Natural killer cell (primary cell): ENCODE measurements at regions not wholly inside any gene's neighbourhood (a gene's known extent, or its start where the extent isn't known, plus 50 kb on each side); places are given as distances from the start of the nearest gene placed in this dataset.

ENCODE experiments used
- ATAC-seq, 3 donors: fragments of 150-1000 bp in 2 of 3; fragments of 200-7000 bp in 1 of 3; cut with Tn5 transposase; 1 replicate in 1 of 3; 2 replicates in 2 of 3; pipeline ENCODE4 v1.10.0; 2021; ENCODE audit warnings: mild to moderate bottlenecking in 2 of 3, moderate library complexity in 2 of 3
- DNase-seq, 2 donors: peaks; one replicate each; pipeline versions ENCODE4 v3.0.0 to v3.0.0-alpha.2; 2013 to 2021; ENCODE audit warnings: mixed read lengths in 1 of 2
- H3K27ac ChIP-seq: one replicate; pipeline ENCODE4 v1.5.1; 2013; ENCODE audit warnings: mild to moderate bottlenecking, low read length
- H3K27me3 ChIP-seq: one replicate; pipeline ENCODE4 v1.6.1; 2013; ENCODE audit warnings: low read length; ENCODE audit not compliant: control insufficient read depth, insufficient read depth
- H3K36me3 ChIP-seq: one replicate; pipeline ENCODE4 v1.6.1; 2013; ENCODE audit warnings: low read length; ENCODE audit not compliant: control insufficient read depth, insufficient read depth
- H3K4me1 ChIP-seq: one replicate; pipeline ENCODE4 v1.6.1; 2013; ENCODE audit warnings: low read length; ENCODE audit not compliant: control insufficient read depth, insufficient read depth
- H3K4me3 ChIP-seq: one replicate; pipeline ENCODE4 v1.5.1; 2013; ENCODE audit warnings: low read length
- H3K9me3 ChIP-seq: one replicate; pipeline ENCODE4 v1.6.1; 2013; ENCODE audit warnings: low read length; ENCODE audit not compliant: control insufficient read depth, insufficient read depth
- H3K27ac Mint-ChIP-seq, 2 donors: one replicate each; pipeline ENCODE4 v1.8.0; 2022; ENCODE audit warnings: mild to moderate bottlenecking in 2 of 2, mixed read lengths in 2 of 2, moderate library complexity in 1 of 2
- H3K27me3 Mint-ChIP-seq, 2 donors: one replicate each; pipeline ENCODE4 v1.8.0; 2022; ENCODE audit warnings: low read depth in 2 of 2, mixed read lengths in 2 of 2
- H3K36me3 Mint-ChIP-seq: one replicate; pipeline ENCODE4 v1.8.0; 2022; ENCODE audit warnings: mixed read lengths
- H3K4me1 Mint-ChIP-seq, 2 donors: one replicate each; pipeline ENCODE4 v1.8.0; 2022; ENCODE audit warnings: mixed read lengths in 2 of 2
- H3K4me3 Mint-ChIP-seq: one replicate; pipeline ENCODE4 v1.8.0; 2022; ENCODE audit warnings: mild to moderate bottlenecking, moderate library complexity, mixed read lengths
- H3K9me3 Mint-ChIP-seq, 2 donors: one replicate each; pipeline ENCODE4 v1.8.0; 2022; ENCODE audit warnings: mixed read lengths in 2 of 2
- WGBS: methylation state at CpG from one replicate; pipeline ENCODE4 v1.1.7; 2013; ENCODE audit warnings: missing lambda C conversion rate; ENCODE audit not compliant: insufficient coverage; 5-methylcytosine and 5-hydroxymethylcytosine counted together
- intact Hi-C: fragments of 100-400 bp; cut with micrococcal nuclease; formaldehyde crosslinking; loops from one replicate; pipeline ENCODE4 v1.14.2; 2022
- TF ChIP-seq, protein P1 (sequence below): fragments of 200-600 bp; IDR thresholded peaks from one replicate; pipeline ENCODE4 v1.8.0; 2022; ENCODE audit warnings: antibody characterized with exemption

DNA sequence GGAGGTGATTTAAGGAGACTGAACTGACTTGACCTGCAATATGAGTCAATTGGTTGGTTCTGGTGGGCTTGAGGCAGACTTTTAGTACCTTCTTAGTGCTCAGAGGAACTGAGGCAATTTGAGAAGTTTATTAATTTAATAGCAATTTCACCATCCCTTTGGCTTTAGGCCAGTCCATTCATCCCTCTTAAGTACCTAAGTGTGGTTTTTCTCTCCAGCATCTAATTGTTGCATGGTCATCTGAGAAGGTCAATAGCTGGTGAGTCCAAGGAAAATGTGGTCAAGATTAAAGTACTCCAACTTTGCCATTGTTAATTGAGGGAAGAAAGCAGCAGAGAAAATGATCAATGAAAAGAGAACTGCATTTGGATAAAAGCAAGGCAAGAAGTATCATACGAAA lies 115.4 kb upstream of the DYRK2 start:
- no peak overlapping the region for H3K4me3 ChIP-seq
- Mint-ChIP-seq H3K27ac (no peak overlapping the region), H3K27me3 (no peaks in the 10 kb centered on the region), H3K4me1 (peaks cover 5 to 6% of the 10 kb centered on the region in 2 donors), H3K36me3 (no peaks in the 10 kb centered on the region), H3K4me3 (no peak overlapping the region), H3K9me3 (no peaks in the 10 kb centered on the region)
- no peak for ATAC-seq
- no peak for DNase-seq
- no peaks in the 10 kb centered on the region for H3K27me3 ChIP-seq
- H3K36me3 ChIP-seq: no peaks in the 10 kb centered on the region
- TF ChIP-seq, protein P1, sequence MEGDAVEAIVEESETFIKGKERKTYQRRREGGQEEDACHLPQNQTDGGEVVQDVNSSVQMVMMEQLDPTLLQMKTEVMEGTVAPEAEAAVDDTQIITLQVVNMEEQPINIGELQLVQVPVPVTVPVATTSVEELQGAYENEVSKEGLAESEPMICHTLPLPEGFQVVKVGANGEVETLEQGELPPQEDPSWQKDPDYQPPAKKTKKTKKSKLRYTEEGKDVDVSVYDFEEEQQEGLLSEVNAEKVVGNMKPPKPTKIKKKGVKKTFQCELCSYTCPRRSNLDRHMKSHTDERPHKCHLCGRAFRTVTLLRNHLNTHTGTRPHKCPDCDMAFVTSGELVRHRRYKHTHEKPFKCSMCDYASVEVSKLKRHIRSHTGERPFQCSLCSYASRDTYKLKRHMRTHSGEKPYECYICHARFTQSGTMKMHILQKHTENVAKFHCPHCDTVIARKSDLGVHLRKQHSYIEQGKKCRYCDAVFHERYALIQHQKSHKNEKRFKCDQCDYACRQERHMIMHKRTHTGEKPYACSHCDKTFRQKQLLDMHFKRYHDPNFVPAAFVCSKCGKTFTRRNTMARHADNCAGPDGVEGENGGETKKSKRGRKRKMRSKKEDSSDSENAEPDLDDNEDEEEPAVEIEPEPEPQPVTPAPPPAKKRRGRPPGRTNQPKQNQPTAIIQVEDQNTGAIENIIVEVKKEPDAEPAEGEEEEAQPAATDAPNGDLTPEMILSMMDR: no peak
- H3K4me1 ChIP-seq: no peaks in the 10 kb centered on the region
- intact Hi-C loops: no loop called here
- WGBS: 91% methylated on average over 1 of the region's 1 CpG
- no peaks in the 10 kb centered on the region for H3K9me3 ChIP-seq
- no peak overlapping the region for H3K27ac ChIP-seq

DNA sequence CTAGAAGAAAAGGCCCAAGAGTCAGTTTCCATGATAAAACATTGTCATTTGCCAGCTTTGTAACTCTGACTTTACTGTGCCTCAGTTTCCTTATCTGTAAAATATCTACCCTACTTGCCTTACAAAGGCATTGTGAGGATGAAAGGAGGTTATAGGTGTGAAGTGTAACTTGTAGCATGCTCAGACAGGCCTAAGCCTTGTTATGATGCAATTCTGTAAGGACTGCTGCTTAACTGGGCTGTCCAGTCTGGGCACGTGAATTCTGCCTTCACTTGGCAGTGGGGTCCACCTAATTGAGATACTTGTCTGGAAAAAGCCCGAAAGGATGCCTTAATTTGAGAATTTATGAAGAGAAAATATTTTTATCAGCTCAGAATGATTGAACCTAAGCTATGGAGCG lies 114.5 kb upstream of the DYRK2 start:
- no peak overlapping the region for H3K27ac Mint-ChIP-seq
- Histone ChIP-seq H3K4me1 (no peaks in the 10 kb centered on the region), H3K36me3 (no peaks in the 10 kb centered on the region), H3K4me3 (no peak overlapping the region), H3K27ac (no peak overlapping the region), H3K9me3 (no peaks in the 10 kb centered on the region), H3K27me3 (no peaks in the 10 kb centered on the region)
- H3K4me3 Mint-ChIP-seq: no peak overlapping the region
- H3K36me3 Mint-ChIP-seq: no peaks in the 10 kb centered on the region
- peaks cover 5 to 6% of the 10 kb centered on the region in 2 donors for H3K4me1 Mint-ChIP-seq
- WGBS: 92% methylated on average over 2 of the region's 3 CpGs
- no peaks in the 10 kb centered on the region for H3K9me3 Mint-ChIP-seq
- TF ChIP-seq, protein P1: no peak
- ATAC-seq: no peak
- no peaks in the 10 kb centered on the region for H3K27me3 Mint-ChIP-seq
- DNase-seq: no peak
- intact Hi-C loops: no loop called here

DNA sequence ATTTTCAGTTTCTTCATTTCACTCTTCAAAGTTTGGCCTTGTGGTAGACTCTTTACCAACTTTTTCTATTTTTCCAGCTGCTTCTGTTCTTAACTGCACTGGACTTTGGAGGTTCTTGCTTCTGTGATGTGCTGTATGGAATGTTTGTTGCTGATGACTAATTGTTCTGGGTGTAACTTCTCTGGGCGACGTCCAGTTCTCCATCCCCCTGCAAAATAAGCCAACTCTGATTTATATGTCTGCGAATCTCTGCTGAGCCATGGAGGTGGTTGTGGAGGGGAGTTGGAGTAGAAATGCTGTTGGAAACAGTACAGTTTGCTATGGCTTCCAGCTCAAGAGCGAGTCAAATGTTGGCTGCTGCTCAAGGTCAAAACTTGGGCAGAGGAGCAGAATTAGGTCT lies 113.9 kb upstream of the DYRK2 start:
- Histone ChIP-seq H3K36me3 (no peaks in the 10 kb centered on the region), H3K4me1 (no peaks in the 10 kb centered on the region), H3K27ac (no peak overlapping the region), H3K4me3 (no peak overlapping the region), H3K27me3 (no peaks in the 10 kb centered on the region), H3K9me3 (no peaks in the 10 kb centered on the region)
- peaks cover 5 to 6% of the 10 kb centered on the region in 2 donors for H3K4me1 Mint-ChIP-seq
- TF ChIP-seq, protein P1: no peak
- 92% methylated on average over 4 of the region's 4 CpGs for WGBS
- H3K27ac Mint-ChIP-seq: no peak overlapping the region
- intact Hi-C loops: no loop called here
- peaks cover 0 to 2% of the 10 kb centered on the region in 2 donors for H3K27me3 Mint-ChIP-seq
- ATAC-seq (no peak), DNase-seq (no peak)
- no peak overlapping the region for H3K4me3 Mint-ChIP-seq
- no peaks in the 10 kb centered on the region for H3K9me3 Mint-ChIP-seq
- no peaks in the 10 kb centered on the region for H3K36me3 Mint-ChIP-seq

DNA sequence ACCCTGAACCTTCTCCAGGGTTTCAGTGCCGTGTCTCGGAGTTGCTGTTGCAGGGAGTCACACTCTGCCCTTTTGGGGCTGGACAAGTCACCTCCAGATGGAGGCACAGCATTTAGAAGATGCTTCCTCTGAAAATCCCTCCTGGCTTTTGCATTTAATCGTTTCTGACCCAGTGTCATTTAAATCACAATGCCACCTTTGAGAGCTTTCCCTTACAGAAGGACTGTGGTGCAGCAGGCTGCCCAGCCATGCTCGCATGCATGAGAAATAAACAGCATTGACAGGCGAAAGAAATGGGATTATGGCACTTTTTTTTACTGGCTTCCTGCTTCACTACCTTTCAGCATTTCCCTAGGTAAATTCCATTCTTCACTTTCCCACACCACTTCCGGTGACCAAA lies 113.4 kb upstream of the DYRK2 start:
- ATAC-seq (no peak), DNase-seq (no peak)
- Histone ChIP-seq H3K27me3 (no peaks in the 10 kb centered on the region), H3K4me3 (no peak overlapping the region), H3K27ac (no peak overlapping the region), H3K36me3 (no peaks in the 10 kb centered on the region), H3K4me1 (no peaks in the 10 kb centered on the region), H3K9me3 (no peaks in the 10 kb centered on the region)
- 84% methylated on average over 6 of the region's 6 CpGs for WGBS
- Mint-ChIP-seq H3K9me3 (no peaks in the 10 kb centered on the region), H3K27me3 (peaks cover 0 to 2% of the 10 kb centered on the region in 2 donors), H3K4me1 (peaks cover 5 to 6% of the 10 kb centered on the region in 2 donors), H3K27ac (no peak overlapping the region), H3K4me3 (no peak overlapping the region), H3K36me3 (no peaks in the 10 kb centered on the region)
- TF ChIP-seq, protein P1: no peak
- intact Hi-C loops: no loop called here
